Parathyroid adenoma (tissue), 2 donors: ENCODE measurements at regions not wholly inside any gene's neighbourhood (a gene's known extent, or its start where the extent isn't known, plus 50 kb on each side); places are given as distances from the start of the nearest gene placed in this dataset.

Source experiments
- H2AFZ ChIP-seq: fragments of 300-600 bp; sonication (generic); one replicate; pipeline ENCODE4 v1.7.0; 2017; ENCODE audit warnings: antibody characterized with exemption, mild to moderate bottlenecking
- H3K27ac ChIP-seq: fragments of 300-600 bp; sonication (generic); one replicate; pipeline ENCODE4 v1.7.0; 2017
- H3K27me3 ChIP-seq: fragments of 300-600 bp; sonication (generic); one replicate; pipeline ENCODE4 v1.7.0; 2017; ENCODE audit warnings: low read length; ENCODE audit not compliant: control insufficient read depth, insufficient read depth
- H3K36me3 ChIP-seq: fragments of 300-600 bp; sonication (generic); one replicate; pipeline ENCODE4 v1.7.0; 2017; ENCODE audit warnings: low read length; ENCODE audit not compliant: control insufficient read depth, insufficient read depth
- H3K4me1 ChIP-seq: fragments of 300-600 bp; sonication (generic); one replicate; pipeline ENCODE4 v1.7.0; 2017; ENCODE audit warnings: control low read depth
- H3K4me2 ChIP-seq: fragments of 300-600 bp; sonication (generic); one replicate; pipeline ENCODE4 v1.7.0; 2017; ENCODE audit warnings: low read length
- H3K4me3 ChIP-seq: fragments of 300-600 bp; sonication (generic); one replicate; pipeline ENCODE4 v1.7.0; 2017; ENCODE audit warnings: low read depth, low read length
- H3K79me2 ChIP-seq: fragments of 300-600 bp; sonication (generic); one replicate; pipeline ENCODE4 v1.7.0; 2017; ENCODE audit warnings: control low read depth
- H3K9ac ChIP-seq: fragments of 300-600 bp; sonication (generic); one replicate; pipeline ENCODE4 v1.7.0; 2017; ENCODE audit warnings: mild to moderate bottlenecking
- H3K9me3 ChIP-seq: fragments of 300-600 bp; sonication (generic); one replicate; pipeline ENCODE4 v1.7.0; 2017; ENCODE audit warnings: low read length; ENCODE audit not compliant: control insufficient read depth
- TF ChIP-seq, protein P1 (sequence below): fragments of 300-600 bp; sonication (generic); IDR thresholded peaks from one replicate; pipeline ENCODE4 v1.7.0; 2017; ENCODE audit warnings: antibody characterized with exemption, mild to moderate bottlenecking
- donor health status: primary hyperparathyroidism.

DNA sequence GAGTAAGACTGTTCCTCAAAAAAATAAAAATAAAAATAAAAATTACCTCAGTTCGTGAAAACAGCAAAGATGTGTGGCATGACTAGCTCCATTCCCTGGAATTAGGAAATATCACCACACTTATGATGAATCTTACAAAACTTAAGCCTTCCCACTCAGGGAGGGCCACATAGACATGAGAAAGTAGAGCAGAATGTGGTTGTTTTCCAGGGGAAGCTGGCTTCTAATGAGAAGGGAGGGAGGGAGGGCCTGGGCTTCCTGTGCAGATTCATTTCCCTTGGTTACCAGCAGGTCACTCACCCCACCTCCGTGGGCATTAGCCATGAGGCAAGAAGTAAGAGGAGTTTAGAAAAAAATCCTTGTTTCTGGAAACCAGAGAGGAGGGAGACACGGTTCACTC is 95.9 kb upstream of the RMDN2 start:
- no peaks in the 10 kb centered on the region for H3K9me3 ChIP-seq
- H3K27ac ChIP-seq = no peak overlapping the region
- no peak overlapping the region for H3K9ac ChIP-seq
- H3K36me3 ChIP-seq = no peaks in the 10 kb centered on the region
- H3K4me2 ChIP-seq = no peak overlapping the region
- H3K4me3 ChIP-seq = no peak overlapping the region
- H3K27me3 ChIP-seq = no peaks in the 10 kb centered on the region
- TF ChIP-seq, protein P1, sequence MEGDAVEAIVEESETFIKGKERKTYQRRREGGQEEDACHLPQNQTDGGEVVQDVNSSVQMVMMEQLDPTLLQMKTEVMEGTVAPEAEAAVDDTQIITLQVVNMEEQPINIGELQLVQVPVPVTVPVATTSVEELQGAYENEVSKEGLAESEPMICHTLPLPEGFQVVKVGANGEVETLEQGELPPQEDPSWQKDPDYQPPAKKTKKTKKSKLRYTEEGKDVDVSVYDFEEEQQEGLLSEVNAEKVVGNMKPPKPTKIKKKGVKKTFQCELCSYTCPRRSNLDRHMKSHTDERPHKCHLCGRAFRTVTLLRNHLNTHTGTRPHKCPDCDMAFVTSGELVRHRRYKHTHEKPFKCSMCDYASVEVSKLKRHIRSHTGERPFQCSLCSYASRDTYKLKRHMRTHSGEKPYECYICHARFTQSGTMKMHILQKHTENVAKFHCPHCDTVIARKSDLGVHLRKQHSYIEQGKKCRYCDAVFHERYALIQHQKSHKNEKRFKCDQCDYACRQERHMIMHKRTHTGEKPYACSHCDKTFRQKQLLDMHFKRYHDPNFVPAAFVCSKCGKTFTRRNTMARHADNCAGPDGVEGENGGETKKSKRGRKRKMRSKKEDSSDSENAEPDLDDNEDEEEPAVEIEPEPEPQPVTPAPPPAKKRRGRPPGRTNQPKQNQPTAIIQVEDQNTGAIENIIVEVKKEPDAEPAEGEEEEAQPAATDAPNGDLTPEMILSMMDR = no peak
- no peaks in the 10 kb centered on the region for H3K79me2 ChIP-seq
- H3K4me1 ChIP-seq = peaks cover 4% of the 10 kb centered on the region
- no peak overlapping the region for H2AFZ ChIP-seq

DNA sequence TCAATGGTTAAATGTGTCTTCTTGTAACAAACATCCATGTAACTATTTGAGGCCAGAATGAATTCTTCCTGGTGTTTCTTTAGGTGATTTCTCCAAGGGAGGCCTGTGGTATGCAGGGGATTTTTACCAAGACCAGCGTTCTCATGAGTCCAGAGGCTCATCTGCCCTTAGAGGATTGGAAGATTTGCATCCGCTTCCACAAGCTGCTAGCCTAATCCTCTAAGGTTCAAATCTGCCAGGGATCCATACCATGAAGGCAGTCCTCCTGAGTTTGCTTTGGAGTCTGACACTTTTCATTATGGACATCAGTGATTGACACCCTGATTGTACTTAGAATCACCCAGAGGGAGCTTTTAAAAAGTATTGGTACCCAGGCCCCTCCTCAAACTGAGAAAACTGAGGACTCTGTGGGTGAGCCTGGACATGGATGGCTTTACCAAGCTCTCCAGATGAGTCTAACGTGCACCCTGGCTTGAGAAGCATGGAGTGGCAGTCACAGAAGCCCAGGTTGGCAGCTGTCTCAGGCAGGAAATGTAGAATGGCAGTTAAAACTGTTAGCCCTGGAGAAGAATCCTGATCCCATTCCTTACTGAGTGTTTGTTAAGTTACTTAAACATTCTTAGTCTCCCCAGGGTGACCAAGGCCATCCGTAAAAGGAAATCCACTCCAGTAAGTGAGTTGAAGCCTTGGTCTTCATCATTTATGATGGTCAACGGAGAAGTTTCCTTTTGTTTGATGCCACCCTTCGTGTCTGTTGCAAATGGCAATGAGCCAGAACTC is 95.3 kb upstream of the RMDN2 start:
- Histone ChIP-seq H3K4me2 (no peak overlapping the region), H3K4me3 (no peak overlapping the region), H3K27me3 (no peaks in the 10 kb centered on the region), H3K36me3 (no peaks in the 10 kb centered on the region), H2AFZ (no peak overlapping the region), H3K4me1 (peaks cover 4% of the 10 kb centered on the region), H3K79me2 (no peaks in the 10 kb centered on the region), H3K9ac (no peak overlapping the region), H3K9me3 (no peaks in the 10 kb centered on the region), H3K27ac (no peak overlapping the region)
- TF ChIP-seq, protein P1 = no peak

DNA sequence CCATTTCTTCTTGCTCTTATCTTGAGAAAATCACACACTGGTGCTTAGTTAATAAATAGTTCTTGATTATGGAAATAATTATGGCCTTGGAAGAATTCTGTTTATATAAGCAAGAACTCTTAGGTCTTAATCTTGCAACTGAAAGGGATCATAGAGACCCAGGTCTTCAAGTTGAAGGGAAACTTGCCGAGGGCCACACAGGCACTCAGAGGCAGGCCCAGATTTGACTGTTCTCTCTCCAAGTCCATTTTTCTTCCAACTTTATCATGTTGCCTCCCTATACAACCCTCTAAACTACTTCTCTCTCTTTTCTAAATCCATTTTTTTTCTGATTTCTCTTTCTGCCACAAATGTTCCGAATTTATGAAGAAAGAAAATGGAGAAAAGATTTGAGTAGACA is 94.5 kb upstream of the RMDN2 start:
- Histone ChIP-seq H3K4me2 (no peak overlapping the region), H3K79me2 (no peaks in the 10 kb centered on the region), H3K4me1 (peaks cover 4% of the 10 kb centered on the region), H3K9me3 (no peaks in the 10 kb centered on the region), H3K4me3 (no peak overlapping the region), H3K9ac (no peak overlapping the region), H3K27ac (no peak overlapping the region), H2AFZ (no peak overlapping the region), H3K36me3 (no peaks in the 10 kb centered on the region), H3K27me3 (no peaks in the 10 kb centered on the region)
- TF ChIP-seq, protein P1 = no peak

DNA sequence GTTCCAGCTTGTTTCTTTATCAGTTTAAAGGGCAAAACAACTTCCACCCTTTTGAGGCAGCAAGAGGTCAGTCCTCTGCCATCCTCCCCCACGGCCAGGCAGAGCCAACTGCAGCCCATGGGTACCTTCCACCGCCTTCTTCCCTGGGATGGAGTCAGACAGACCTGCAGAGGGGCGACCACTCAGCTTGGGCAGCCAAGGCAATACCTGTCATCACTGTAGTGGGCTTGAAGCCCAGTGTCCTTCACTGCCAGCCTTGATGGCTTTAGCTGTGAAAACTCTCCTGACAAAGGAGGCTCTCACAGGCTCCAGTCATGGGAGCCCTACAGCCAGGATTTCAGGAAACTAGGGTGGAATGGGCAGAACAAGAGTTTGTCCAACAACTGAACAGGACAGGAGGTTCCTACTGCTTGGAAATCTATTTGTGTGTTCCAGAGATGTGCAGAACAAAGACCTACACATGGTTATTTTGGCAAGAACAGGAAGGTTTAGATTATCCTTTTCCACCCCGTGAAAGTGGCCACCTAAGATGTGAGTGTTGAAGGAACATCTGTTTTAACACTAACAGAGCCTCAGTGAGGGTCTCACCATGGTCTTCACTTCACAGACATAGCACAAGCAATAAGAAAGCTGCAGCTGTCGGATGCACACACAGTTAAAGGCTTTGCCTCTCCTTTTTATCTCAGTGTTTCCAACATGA is 93.9 kb upstream of the RMDN2 start:
- no peaks in the 10 kb centered on the region for H3K9me3 ChIP-seq
- no peaks in the 10 kb centered on the region for H3K79me2 ChIP-seq
- no peak overlapping the region for H2AFZ ChIP-seq

More for the DNA sequence above, 93.9 kb upstream of the RMDN2 start:
- H3K4me3 ChIP-seq = no peak overlapping the region
- no peaks in the 10 kb centered on the region for H3K36me3 ChIP-seq
- no peaks in the 10 kb centered on the region for H3K27me3 ChIP-seq
- H3K4me2 ChIP-seq = no peak overlapping the region
- no peak overlapping the region for H3K27ac ChIP-seq
- H3K4me1 ChIP-seq = peaks cover 4% of the 10 kb centered on the region
- no peak overlapping the region for H3K9ac ChIP-seq
- TF ChIP-seq, protein P1 = no peak
